ENCODE measurements at regions not wholly inside any gene's neighbourhood (a gene's known extent, or its start where the extent isn't known, plus 50 kb on each side); places are given as distances from the start of the nearest gene placed in this dataset.

- CTCF ChIA-PET: interaction anchor here (1.1 kb wide), 1 partner anchor 13 kb away, joined by 4 read pairs; no protein-coding TSS in a partner anchor
- H3K9me2 ChIP-seq: no peaks in the 10 kb centered on the region
These were observed 151.2 kb upstream of the TMEM170B start for GRCh38 chr6:11386323-11386722.

GRCh38 chr6:11384531-11385309 is 152.3 kb upstream of the NEDD9 start:
- Histone ChIP-seq H3K27me3 (ENCODE audit: insufficient read depth) (no peaks in the 10 kb centered on the region; the same call in 1 of the 2 replicates), H3K27ac (ENCODE audit: low read depth in 2 of 2, low read length in 1 of 2) (peak overlapping the region in 1 of 2 experiments; percentile 47; a peak in 2 of 4 replicates), H3K36me3 (replicated peaks in 1 of 2; ENCODE audit: control insufficient read depth in 1 of 2, insufficient read depth in 2 of 2, low read length in 1 of 2) (no peaks in the 10 kb centered on the region), H4K20me1 (ENCODE audit: insufficient read depth) (no peaks in the 10 kb centered on the region), H2AFZ (ENCODE audit: low read depth) (no peak overlapping the region), H3K79me2 (ENCODE audit: insufficient read depth) (no peaks in the 10 kb centered on the region), H3F3A (replicated peaks; ENCODE audit: insufficient read depth) (no peaks in the 10 kb centered on the region), H3K9me2 (no peaks in the 10 kb centered on the region), H3K9me3 (no peaks in the 10 kb centered on the region; the same call in 1 of the 2 replicates), H3K4me3 (ENCODE audit: low read depth in 2 of 2, low read length in 1 of 2) (no peak overlapping the region), H3K9ac (no peak overlapping the region), H3K4me2 (no peak overlapping the region), H3K4me1 (ENCODE audit: control insufficient read depth in 1 of 2, insufficient read depth in 2 of 2, low read depth in 1 of 2, low read length in 1 of 2) (peaks cover 0 to 16% of the 10 kb centered on the region in 2 experiments; a peak in 1 of 4 replicates)
- WGBS (ENCODE audit: low lambda C conversion rate): 70% methylated on average over 7 of the region's 7 CpGs
- CTCF ChIA-PET: interaction anchor here (0.6 to 1.4 kb wide), 4 partner anchors 13 to 291 kb away, joined by 3 to 4 read pairs (median 3); partner anchors contain the start of gene SMIM13
- no peak for DNase-seq
- POLR2A ChIA-PET: no interaction called here
- peak; percentile 10; the same call in 1 of the 2 replicates for TF ChIP-seq TCF12 (IDR thresholded peaks at IDR 0.05)
- no peak for TF ChIP-seq USF2 (IDR thresholded peaks at IDR 0.05; ENCODE audit: borderline replicate concordance, low read depth, low read length)
- no peak for TF ChIP-seq RAD21 (IDR thresholded peaks at IDR 0.05; ENCODE audit: low read length)

More at GRCh38 chr6:11386323-11386722, 151.2 kb upstream of the TMEM170B start:
- Histone ChIP-seq H3K27ac (ENCODE audit: low read depth in 2 of 2, low read length in 1 of 2) (no peak overlapping the region), H3K9ac (no peak overlapping the region), H3K9me3 (no peaks in the 10 kb centered on the region; the same call in 1 of the 2 replicates), H3K4me3 (ENCODE audit: low read depth in 2 of 2, low read length in 1 of 2) (no peak overlapping the region), H3K4me1 (ENCODE audit: control insufficient read depth in 1 of 2, insufficient read depth in 2 of 2, low read depth in 1 of 2, low read length in 1 of 2) (peaks cover 0 to 20% of the 10 kb centered on the region in 2 experiments; a peak in 1 of 4 replicates), H3K4me2 (no peak overlapping the region), H4K20me1 (ENCODE audit: insufficient read depth) (no peaks in the 10 kb centered on the region), H3K27me3 (ENCODE audit: insufficient read depth) (no peaks in the 10 kb centered on the region; the same call in 1 of the 2 replicates), H2AFZ (ENCODE audit: low read depth) (no peak overlapping the region), H3F3A (replicated peaks; ENCODE audit: insufficient read depth) (no peaks in the 10 kb centered on the region), H3K36me3 (replicated peaks in 1 of 2; ENCODE audit: control insufficient read depth in 1 of 2, insufficient read depth in 2 of 2, low read length in 1 of 2) (no peaks in the 10 kb centered on the region), H3K79me2 (ENCODE audit: insufficient read depth) (no peaks in the 10 kb centered on the region)
- WGBS (ENCODE audit: low lambda C conversion rate): 70% methylated on average over 4 of the region's 4 CpGs
- POLR2A ChIA-PET: no interaction called here
- no peak for DNase-seq
- TF ChIP-seq PBX3 (IDR thresholded peaks at IDR 0.05) (no peak), REST (IDR thresholded peaks at IDR 0.05; ENCODE audit: low read depth, low read length) (no peak)
